Activated CD4-positive, alpha-beta T cell treated with anti-CD3 and anti-CD28 coated beads, Interleukin-2, amount 10 ng/mL, durations not matched to agents 7 days and 5 days (primary cell): ENCODE measurements at regions not wholly inside any gene's neighbourhood (a gene's known extent, or its start where the extent isn't known, plus 50 kb on each side); places are given as distances from the start of the nearest gene placed in this dataset.

ENCODE experiments used
- CTCF ChIA-PET: fragments of 350-600 bp; sonication (Branson Sonifier 250); formaldehyde crosslinking; loops from one replicate; lab custom pipeline; 2021; ENCODE audit warnings: antibody characterized with exemption; lab: Charles Lee
- POLR2A ChIA-PET: fragments of 350-600 bp; sonication (Branson Sonifier 250); formaldehyde crosslinking; loops from one replicate; lab custom pipeline; 2021; ENCODE audit warnings: antibody characterized with exemption; lab: Charles Lee
- DNase-seq: peaks from one replicate; pipeline ENCODE4 v3.0.0-alpha.2; 2020
- H3K27ac Mint-ChIP-seq: one replicate; pipeline ENCODE4 v1.8.0; 2021; ENCODE audit warnings: mild to moderate bottlenecking, moderate library complexity, mixed read lengths
- H3K27me3 Mint-ChIP-seq: one replicate; pipeline ENCODE4 v1.8.0; 2021; ENCODE audit warnings: mixed read lengths
- H3K36me3 Mint-ChIP-seq: one replicate; pipeline ENCODE4 v1.8.0; 2021; ENCODE audit warnings: low read depth, mixed read lengths
- H3K4me1 Mint-ChIP-seq: one replicate; pipeline ENCODE4 v1.8.0; 2021; ENCODE audit warnings: mixed read lengths
- H3K4me3 Mint-ChIP-seq: one replicate; pipeline ENCODE4 v1.8.0; 2021; ENCODE audit warnings: mild to moderate bottlenecking, moderate library complexity, mixed read lengths
- H3K9me3 Mint-ChIP-seq: one replicate; pipeline ENCODE4 v1.8.0; 2021; ENCODE audit warnings: mixed read lengths

GRCh38 chr4:189779281-189779980, 161.2 kb upstream of the FRG1 start:
- Mint-ChIP-seq H3K27me3 (no peaks in the 10 kb centered on the region), H3K4me1 (no peaks in the 10 kb centered on the region), H3K36me3 (no peaks in the 10 kb centered on the region), H3K9me3 (peaks cover 3% of the 10 kb centered on the region), H3K4me3 (no peak overlapping the region), H3K27ac (no peak overlapping the region)
- no peak for DNase-seq
- ChIA-PET POLR2A (interaction anchor here (0.7 kb wide), 1 partner anchor 19 kb away, joined by 4 read pairs; no protein-coding TSS in a partner anchor), CTCF (no interaction called here)

GRCh38 chr4:189780391-189780790, 160.3 kb upstream of the FRG1 start:
- CTCF ChIA-PET = no interaction called here
- no peak overlapping the region for H3K4me3 Mint-ChIP-seq
- POLR2A ChIA-PET = no interaction called here
- no peaks in the 10 kb centered on the region for H3K36me3 Mint-ChIP-seq
- no peak overlapping the region for H3K27ac Mint-ChIP-seq
- H3K27me3 Mint-ChIP-seq = no peaks in the 10 kb centered on the region
- H3K4me1 Mint-ChIP-seq = no peaks in the 10 kb centered on the region
- DNase-seq = no peak
- peaks cover 3% of the 10 kb centered on the region for H3K9me3 Mint-ChIP-seq

- H3K27ac Mint-ChIP-seq = no peak overlapping the region
- no peaks in the 10 kb centered on the region for H3K4me1 Mint-ChIP-seq
- DNase-seq = no peak
- no peaks in the 10 kb centered on the region for H3K36me3 Mint-ChIP-seq
- ChIA-PET POLR2A (no interaction called here), CTCF (interaction anchor here (1.0 to 1.3 kb wide), 2 partner anchors 9 to 16 kb away, joined by 4 to 5 read pairs; no protein-coding TSS in a partner anchor)
- peaks cover 3% of the 10 kb centered on the region for H3K9me3 Mint-ChIP-seq
- H3K4me3 Mint-ChIP-seq = no peak overlapping the region
- H3K27me3 Mint-ChIP-seq = no peaks in the 10 kb centered on the region
Measured at GRCh38 chr4:189784651-189785050, 156.0 kb upstream of the FRG1 start.

- no peak for DNase-seq
- H3K9me3 Mint-ChIP-seq = peaks cover 3% of the 10 kb centered on the region
- H3K27ac Mint-ChIP-seq = no peak overlapping the region
- no peaks in the 10 kb centered on the region for H3K4me1 Mint-ChIP-seq
- POLR2A ChIA-PET = no interaction called here
- CTCF ChIA-PET = no interaction called here
- no peaks in the 10 kb centered on the region for H3K27me3 Mint-ChIP-seq
- H3K36me3 Mint-ChIP-seq = no peaks in the 10 kb centered on the region
- no peak overlapping the region for H3K4me3 Mint-ChIP-seq
Measured at GRCh38 chr4:189785257-189785656, 155.4 kb upstream of the FRG1 start.

- CTCF ChIA-PET = no interaction called here
- H3K9me3 Mint-ChIP-seq = peaks cover 3% of the 10 kb centered on the region
- DNase-seq = no peak
- no peak overlapping the region for H3K27ac Mint-ChIP-seq
- H3K27me3 Mint-ChIP-seq = no peaks in the 10 kb centered on the region
- H3K4me3 Mint-ChIP-seq = no peak overlapping the region
- POLR2A ChIA-PET = no interaction called here
- no peaks in the 10 kb centered on the region for H3K4me1 Mint-ChIP-seq
- no peaks in the 10 kb centered on the region for H3K36me3 Mint-ChIP-seq
Measured at GRCh38 chr4:189786447-189786846, 154.2 kb upstream of the FRG1 start.

GRCh38 chr4:189787216-189788031, 153.2 kb upstream of the FRG1 start:
- POLR2A ChIA-PET = no interaction called here
- no peak overlapping the region for H3K27ac Mint-ChIP-seq
- CTCF ChIA-PET = no interaction called here

GRCh38 chr4:189792924-189793618, 147.6 kb upstream of the FRG1 start:
- Mint-ChIP-seq H3K27ac (no peak overlapping the region), H3K27me3 (no peaks in the 10 kb centered on the region)

More at GRCh38 chr4:189787216-189788031, 153.2 kb upstream of the FRG1 start:
- H3K9me3 Mint-ChIP-seq = no peaks in the 10 kb centered on the region
- no peak overlapping the region for H3K4me3 Mint-ChIP-seq
- H3K27me3 Mint-ChIP-seq = no peaks in the 10 kb centered on the region
- no peaks in the 10 kb centered on the region for H3K4me1 Mint-ChIP-seq
- H3K36me3 Mint-ChIP-seq = no peaks in the 10 kb centered on the region
- no peak for DNase-seq

GRCh38 chr4:189800545-189801088, 140.1 kb upstream of the FRG1 start:
- H3K4me1 Mint-ChIP-seq = no peaks in the 10 kb centered on the region
- no peaks in the 10 kb centered on the region for H3K36me3 Mint-ChIP-seq
- no peaks in the 10 kb centered on the region for H3K27me3 Mint-ChIP-seq
- H3K9me3 Mint-ChIP-seq = peaks cover 7% of the 10 kb centered on the region
- no peak overlapping the region for H3K27ac Mint-ChIP-seq
- ChIA-PET CTCF (interaction anchor here (1.6 to 1.9 kb wide), 2 partner anchors 7 to 17 kb away, joined by 5 to 6 read pairs; no protein-coding TSS in a partner anchor), POLR2A (interaction anchor here (0.7 kb wide), 1 partner anchor 1161 kb away, joined by 3 read pairs; no protein-coding TSS in a partner anchor)
- no peak for DNase-seq
- H3K4me3 Mint-ChIP-seq = no peak overlapping the region

More at GRCh38 chr4:189792924-189793618, 147.6 kb upstream of the FRG1 start:
- DNase-seq = peak; percentile 66
- Mint-ChIP-seq H3K36me3 (no peaks in the 10 kb centered on the region), H3K9me3 (no peaks in the 10 kb centered on the region), H3K4me3 (no peak overlapping the region), H3K4me1 (peaks cover 2% of the 10 kb centered on the region)
- POLR2A ChIA-PET = no interaction called here
- CTCF ChIA-PET = interaction anchor here (0.8 kb wide), 1 partner anchor 9 kb away, joined by 6 read pairs; no protein-coding TSS in a partner anchor

GRCh38 chr4:189802884-189803283, 137.8 kb upstream of the FRG1 start:
- Mint-ChIP-seq H3K4me1 (no peaks in the 10 kb centered on the region), H3K4me3 (no peak overlapping the region), H3K27ac (no peak overlapping the region), H3K27me3 (no peaks in the 10 kb centered on the region), H3K9me3 (peaks cover 7% of the 10 kb centered on the region), H3K36me3 (no peaks in the 10 kb centered on the region)
- ChIA-PET CTCF (no interaction called here), POLR2A (no interaction called here)
- no peak for DNase-seq

GRCh38 chr4:189804894-189805293, 135.8 kb upstream of the FRG1 start:
- no peak for DNase-seq
- no peak overlapping the region for H3K4me3 Mint-ChIP-seq
- POLR2A ChIA-PET = no interaction called here
- CTCF ChIA-PET = no interaction called here
- no peaks in the 10 kb centered on the region for H3K36me3 Mint-ChIP-seq
- H3K27ac Mint-ChIP-seq = no peak overlapping the region
- H3K27me3 Mint-ChIP-seq = no peaks in the 10 kb centered on the region
- H3K9me3 Mint-ChIP-seq = peaks cover 7% of the 10 kb centered on the region
- H3K4me1 Mint-ChIP-seq = no peaks in the 10 kb centered on the region

- CTCF ChIA-PET = no interaction called here
- peaks cover 4% of the 10 kb centered on the region for H3K36me3 Mint-ChIP-seq
- no peak overlapping the region for H3K4me3 Mint-ChIP-seq
Measured at GRCh38 chr4:189806506-189806905, 134.2 kb upstream of the FRG1 start.

GRCh38 chr4:189807031-189807430, 133.6 kb upstream of the FRG1 start:
- no peak for DNase-seq
- H3K9me3 Mint-ChIP-seq = peaks cover 13% of the 10 kb centered on the region
- no peaks in the 10 kb centered on the region for H3K27me3 Mint-ChIP-seq
- H3K36me3 Mint-ChIP-seq = peaks cover 4% of the 10 kb centered on the region
- no peak overlapping the region for H3K4me3 Mint-ChIP-seq
- no peak overlapping the region for H3K27ac Mint-ChIP-seq
- ChIA-PET POLR2A (no interaction called here), CTCF (no interaction called here)
- H3K4me1 Mint-ChIP-seq = no peaks in the 10 kb centered on the region

More at GRCh38 chr4:189806506-189806905, 134.2 kb upstream of the FRG1 start:
- Mint-ChIP-seq H3K4me1 (no peaks in the 10 kb centered on the region), H3K9me3 (peaks cover 13% of the 10 kb centered on the region), H3K27ac (no peak overlapping the region), H3K27me3 (no peaks in the 10 kb centered on the region)
- DNase-seq = no peak
- POLR2A ChIA-PET = no interaction called here
